Uterus (tissue), 2 donors: ENCODE measurements at regions not wholly inside any gene's neighbourhood (a gene's known extent, or its start where the extent isn't known, plus 50 kb on each side); places are given as distances from the start of the nearest gene placed in this dataset.

Experiments
- POLR2A ChIP-seq, 2 donors: fragments of 450-650 bp; IDR thresholded peaks; one replicate each; pipeline ENCODE4 v1.6.1; 2016; ENCODE audit warnings: antibody characterized with exemption in 2 of 2, mild to moderate bottlenecking in 1 of 2, moderate library complexity in 1 of 2
- TF ChIP-seq, protein P1 (sequence below), 4 experiments: fragments of 200-600 bp in 2 of 4; fragments of 450-650 bp in 2 of 4; sonication (generic) in 2 of 4; IDR thresholded peaks; one replicate each; pipeline ENCODE4 v1.5.1; 2016 to 2019; ENCODE audit warnings: antibody characterized with exemption in 4 of 4, mild to moderate bottlenecking in 2 of 4, moderate library complexity in 1 of 4

DNA sequence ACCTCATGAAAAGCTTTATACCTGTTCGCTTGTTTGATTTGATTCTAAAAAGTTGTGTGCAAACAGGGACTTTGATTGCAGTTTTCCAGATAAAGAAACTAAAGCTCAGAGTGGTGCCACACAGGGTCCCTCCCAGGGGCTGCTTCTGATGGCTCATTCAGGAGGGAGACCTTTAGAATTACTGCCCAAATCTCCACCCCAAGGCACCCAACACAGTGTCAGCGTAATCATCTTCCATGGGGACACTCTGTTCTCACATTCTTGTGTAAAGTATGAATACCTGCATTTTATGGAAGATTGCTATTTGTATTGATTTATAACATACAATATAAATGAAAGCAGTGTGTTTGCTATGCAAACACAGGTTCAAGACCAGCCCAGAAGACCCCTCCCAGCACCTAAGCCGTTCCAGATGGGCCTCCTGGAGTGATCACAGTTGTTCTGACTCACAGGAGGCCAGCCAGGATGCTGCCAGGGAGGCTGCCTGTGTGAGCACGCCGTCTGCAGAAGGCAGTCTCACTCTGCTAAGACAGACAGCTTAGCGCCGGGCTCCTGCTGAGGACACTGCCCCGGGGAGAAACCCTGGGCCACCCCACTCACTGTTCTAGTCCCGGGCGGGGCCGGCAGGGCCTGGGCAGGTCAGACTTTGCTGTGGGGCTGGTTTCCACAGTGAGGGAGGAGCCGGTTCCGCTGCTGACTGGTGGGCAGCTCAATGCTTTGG, 185.6 kb downstream of the FAM43A start:
- TF ChIP-seq POLR2A (IDR thresholded peaks at IDR 0.05): no peak
- TF ChIP-seq, protein P1, sequence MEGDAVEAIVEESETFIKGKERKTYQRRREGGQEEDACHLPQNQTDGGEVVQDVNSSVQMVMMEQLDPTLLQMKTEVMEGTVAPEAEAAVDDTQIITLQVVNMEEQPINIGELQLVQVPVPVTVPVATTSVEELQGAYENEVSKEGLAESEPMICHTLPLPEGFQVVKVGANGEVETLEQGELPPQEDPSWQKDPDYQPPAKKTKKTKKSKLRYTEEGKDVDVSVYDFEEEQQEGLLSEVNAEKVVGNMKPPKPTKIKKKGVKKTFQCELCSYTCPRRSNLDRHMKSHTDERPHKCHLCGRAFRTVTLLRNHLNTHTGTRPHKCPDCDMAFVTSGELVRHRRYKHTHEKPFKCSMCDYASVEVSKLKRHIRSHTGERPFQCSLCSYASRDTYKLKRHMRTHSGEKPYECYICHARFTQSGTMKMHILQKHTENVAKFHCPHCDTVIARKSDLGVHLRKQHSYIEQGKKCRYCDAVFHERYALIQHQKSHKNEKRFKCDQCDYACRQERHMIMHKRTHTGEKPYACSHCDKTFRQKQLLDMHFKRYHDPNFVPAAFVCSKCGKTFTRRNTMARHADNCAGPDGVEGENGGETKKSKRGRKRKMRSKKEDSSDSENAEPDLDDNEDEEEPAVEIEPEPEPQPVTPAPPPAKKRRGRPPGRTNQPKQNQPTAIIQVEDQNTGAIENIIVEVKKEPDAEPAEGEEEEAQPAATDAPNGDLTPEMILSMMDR (IDR thresholded peaks at IDR 0.05): no peak
